GM18951 (cell line): ENCODE measurements at regions not wholly inside any gene's neighbourhood (a gene's known extent, or its start where the extent isn't known, plus 50 kb on each side); places are given as distances from the start of the nearest gene placed in this dataset.
"Not testable (repeated sequence)": the region's sequence is repeated elsewhere in the genome, so short reads cannot be mapped to it uniquely, and the experiment has no call there.

Source experiments
- POLR2A ChIP-seq: IDR thresholded peaks from 4 replicates; pipeline ENCODE4 v1.6.1; 2011; ENCODE audit warnings: mild to moderate bottlenecking; ENCODE audit not compliant: insufficient read length, insufficient read depth; ENCODE audit errors: extremely low read depth
- in situ Hi-C: fragments of 300-500 bp; cut with MboI; formaldehyde crosslinking; loops from one replicate; pipeline ENCODE4 v1.12.0; 2022; ENCODE audit warnings: low sequenced_read_pairs, mixed read lengths, inconsistent platforms; ENCODE audit not compliant: unreplicated experiment

DNA sequence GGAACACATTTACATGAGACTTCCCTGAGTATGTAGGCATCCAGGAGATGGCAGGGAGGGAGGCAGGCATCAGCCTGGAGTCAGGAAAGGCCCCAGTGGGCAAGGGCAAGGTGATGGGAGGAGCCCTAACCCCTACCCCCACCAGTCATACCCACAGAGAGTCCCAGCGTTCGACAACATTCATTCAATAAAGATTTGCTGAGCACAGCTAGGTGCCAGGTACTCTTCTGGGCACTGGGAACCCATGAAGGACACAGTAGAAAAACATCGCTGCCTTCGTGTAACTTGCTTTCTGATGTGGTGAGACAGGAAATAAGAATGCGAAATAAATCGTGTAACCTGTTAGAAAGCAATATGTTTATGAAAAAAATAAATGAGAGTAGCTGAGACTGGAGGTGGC lies 77.3 kb upstream of the GADD45A start:
- in situ Hi-C loops, result no loop called here
- TF ChIP-seq POLR2A, result no peak

DNA sequence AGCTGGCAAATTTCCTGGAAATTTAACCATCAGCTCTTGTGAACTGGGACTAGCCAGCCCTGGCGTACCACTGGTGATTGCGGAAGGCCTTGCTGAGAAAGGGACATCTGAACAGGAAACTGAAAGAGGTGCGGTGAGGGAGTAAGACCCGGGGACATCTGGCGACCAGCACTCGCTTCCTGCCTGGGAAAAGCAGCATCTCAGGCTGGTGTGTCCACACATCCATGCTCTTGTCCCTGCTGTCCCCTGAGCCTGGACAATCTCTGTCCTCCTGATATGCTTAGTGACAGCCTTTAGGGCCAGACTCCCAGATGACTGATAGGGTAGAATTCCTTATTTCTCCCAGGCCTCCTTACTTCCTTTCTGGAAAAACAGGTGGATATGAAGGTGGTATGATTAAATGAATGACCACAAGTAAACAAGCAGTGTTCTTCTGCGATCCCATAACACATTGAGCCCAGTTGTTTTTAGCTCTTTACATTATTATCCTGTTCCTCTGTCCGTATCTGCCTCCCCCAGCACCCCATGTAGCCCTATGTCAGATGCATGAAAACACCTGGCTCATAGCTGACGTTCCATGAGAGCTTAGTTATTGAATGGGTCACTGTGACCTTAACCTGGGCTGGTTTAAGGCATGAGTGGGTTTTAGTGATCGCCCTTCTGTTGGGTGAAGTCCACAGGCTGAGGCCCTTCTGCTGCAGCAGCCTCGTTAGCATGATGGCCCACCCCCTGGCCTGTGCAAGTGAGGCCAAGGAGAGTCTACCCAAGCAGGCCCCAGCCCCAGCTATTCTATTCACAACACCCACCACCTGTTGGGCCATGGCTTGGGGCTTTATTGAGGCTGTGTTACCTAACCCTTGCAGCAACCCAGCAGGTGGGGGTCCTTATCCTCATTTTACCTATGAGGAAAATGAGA lies 76.1 kb upstream of the GADD45A start:
- no peak for TF ChIP-seq POLR2A
- in situ Hi-C loops, result no loop called here

DNA sequence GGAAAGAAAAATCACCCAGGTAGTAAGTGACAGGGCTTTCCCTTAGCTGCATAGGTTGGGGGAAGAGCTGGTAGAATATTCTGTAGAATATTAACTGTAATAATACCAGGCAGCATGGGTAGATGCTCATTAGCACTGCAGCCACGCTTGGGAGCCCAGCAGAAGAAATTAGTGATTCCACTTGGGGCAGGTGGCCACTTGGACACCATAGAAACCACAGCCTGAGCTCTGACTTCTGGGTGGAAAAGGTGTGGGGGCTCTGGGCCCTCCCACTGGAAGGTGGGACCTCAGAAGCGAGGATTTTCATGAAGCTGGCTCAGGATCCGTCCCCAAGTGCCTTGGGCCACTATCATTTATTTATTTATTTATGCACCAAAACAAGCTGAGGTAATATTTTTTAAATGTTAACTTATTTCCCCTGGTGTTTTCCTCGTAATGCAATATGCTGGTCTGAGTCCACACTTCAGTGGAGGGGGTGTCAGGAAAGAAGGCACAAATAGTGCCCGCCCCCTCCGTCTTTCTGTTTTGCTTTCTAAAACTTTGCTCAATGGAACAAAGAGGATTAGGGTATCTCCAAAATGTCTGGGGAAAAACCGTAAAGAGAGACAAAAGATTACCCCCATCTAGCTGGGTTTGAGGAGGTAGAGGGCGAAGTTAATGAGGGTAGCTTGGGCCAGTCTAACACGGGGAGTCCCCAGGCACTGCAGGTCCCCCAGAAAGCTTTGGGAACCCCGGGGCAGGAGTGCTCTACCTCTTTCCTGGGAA lies 75.2 kb upstream of the GADD45A start:
- in situ Hi-C loops, result no loop called here
- no peak for TF ChIP-seq POLR2A

DNA sequence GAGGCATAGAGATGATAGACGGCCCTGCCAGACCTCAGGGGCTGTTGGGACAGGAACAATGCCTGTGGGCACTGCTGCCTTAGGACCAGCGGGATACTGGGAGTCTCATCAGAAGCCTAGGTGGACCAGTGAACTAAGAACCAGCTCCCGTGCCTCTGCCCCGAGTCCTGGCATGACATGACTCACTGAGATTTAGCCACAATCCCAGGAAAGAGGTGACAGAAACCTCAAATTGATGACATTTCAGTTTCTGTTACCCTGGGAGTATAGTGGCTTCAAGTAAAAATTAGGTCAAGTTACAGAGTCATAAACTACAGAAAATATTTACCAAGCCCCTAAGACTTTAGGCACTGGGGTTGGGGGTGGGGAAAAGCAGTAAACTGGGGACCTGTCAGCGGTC lies 74.6 kb upstream of the GADD45A start:
- in situ Hi-C loops, result no loop called here
- TF ChIP-seq POLR2A, result no peak

DNA sequence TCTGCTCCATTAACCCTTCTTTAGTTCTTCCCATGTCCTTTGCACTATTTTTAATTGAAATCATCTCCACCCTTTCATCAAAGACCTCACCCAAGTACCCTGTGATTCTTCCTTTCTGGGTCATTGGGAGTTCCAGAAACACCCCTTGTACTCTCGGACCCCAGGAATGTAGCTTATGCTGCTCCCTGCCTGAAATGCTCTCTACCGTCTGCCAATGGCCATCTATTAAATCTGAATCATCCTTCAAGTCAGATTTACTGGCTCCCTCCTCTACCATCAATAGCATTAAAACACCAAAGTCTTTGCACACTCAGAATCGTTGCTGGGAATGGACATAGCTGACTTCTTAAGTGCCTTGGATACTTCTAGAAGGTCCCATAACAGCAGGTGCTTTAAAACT lies 73.2 kb upstream of the GADD45A start:
- TF ChIP-seq POLR2A, result no peak
- in situ Hi-C loops, result no loop called here

DNA sequence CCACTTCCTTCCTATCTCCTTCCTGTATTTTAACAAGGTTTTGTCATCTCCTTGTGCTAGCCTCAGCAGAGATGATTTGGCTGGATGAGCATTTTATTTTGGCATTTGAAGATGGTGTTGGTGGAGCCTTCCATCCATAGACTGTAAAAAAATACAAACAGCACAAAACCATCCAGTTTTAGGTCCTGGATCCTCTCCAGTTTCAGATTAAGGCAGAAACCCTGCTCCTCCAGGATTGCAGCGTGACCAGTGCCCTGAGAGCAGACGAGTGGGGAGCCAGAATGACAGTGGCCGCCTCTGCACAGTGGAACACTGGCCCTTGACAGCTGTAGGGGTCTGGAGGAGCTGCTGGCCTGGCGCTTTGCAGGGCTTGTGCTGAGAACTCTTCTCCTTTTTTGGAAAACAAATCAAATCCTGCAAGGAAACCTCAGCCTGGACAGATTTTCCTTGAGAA lies 72.2 kb upstream of the GADD45A start:
- in situ Hi-C loops, result no loop called here
- TF ChIP-seq POLR2A, result no peak

DNA sequence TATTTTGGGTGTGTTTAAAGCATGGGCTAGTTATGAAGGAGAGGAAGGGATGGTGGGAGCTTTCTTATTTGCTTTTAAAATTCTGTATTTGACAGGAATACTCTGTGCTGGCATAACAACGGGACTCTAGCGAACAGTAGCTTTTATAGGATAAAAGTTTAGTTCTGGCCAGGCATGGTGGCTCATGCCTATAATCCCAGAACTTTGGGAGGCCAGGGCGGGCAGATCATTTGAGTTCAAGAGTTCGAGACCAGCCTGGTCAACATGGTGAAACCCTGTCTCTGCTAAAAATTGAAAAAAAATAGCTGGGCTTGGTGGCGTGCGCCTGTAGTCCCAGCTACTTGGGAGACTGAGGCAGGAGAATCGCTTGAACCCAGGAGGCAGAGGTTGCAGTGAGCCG lies 71.5 kb upstream of the GADD45A start:
- in situ Hi-C loops, result not testable (repeated sequence)

DNA sequence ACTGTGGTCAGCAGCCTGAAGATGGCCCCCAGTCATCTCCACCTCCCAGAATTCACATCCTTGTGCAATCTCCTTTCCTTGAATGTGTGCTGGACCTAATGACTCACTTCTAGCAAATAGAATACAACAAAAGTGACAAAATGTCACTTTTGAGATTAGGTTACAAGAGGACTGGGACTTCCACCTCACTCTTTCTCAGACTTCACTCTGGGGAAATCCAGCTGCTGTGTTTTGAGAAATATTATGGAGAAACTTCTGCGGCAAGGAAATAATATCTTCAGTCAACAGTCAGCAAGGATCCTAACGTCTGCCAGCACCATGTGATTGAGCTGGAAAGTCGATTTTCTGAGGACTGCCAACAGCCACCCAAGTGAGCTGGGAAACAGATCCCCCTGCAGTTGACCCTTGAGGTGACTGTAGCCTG lies 70.5 kb upstream of the GADD45A start:
- in situ Hi-C loops, result no loop called here
- TF ChIP-seq POLR2A, result no peak

DNA sequence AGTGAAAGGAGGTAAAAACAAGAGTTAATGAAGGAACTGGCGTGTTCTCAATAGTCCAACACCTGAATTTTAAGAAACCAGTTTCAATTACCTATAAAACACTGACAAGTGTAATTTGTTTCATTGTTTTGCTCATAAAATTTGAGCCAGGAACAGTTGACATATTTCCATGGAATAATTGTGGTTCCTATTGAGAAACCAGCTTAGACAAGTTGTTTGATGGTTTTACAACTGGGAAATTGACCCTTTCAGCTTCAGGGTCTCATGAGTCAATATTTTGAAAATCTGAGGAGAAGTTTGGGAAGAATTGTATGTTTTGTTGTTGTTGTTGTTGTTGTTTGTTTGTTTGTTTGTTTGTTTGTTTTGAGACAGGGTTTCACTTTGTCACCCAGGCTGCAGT lies 69.1 kb upstream of the GADD45A start:
- TF ChIP-seq POLR2A, result no peak
- in situ Hi-C loops, result no loop called here

DNA sequence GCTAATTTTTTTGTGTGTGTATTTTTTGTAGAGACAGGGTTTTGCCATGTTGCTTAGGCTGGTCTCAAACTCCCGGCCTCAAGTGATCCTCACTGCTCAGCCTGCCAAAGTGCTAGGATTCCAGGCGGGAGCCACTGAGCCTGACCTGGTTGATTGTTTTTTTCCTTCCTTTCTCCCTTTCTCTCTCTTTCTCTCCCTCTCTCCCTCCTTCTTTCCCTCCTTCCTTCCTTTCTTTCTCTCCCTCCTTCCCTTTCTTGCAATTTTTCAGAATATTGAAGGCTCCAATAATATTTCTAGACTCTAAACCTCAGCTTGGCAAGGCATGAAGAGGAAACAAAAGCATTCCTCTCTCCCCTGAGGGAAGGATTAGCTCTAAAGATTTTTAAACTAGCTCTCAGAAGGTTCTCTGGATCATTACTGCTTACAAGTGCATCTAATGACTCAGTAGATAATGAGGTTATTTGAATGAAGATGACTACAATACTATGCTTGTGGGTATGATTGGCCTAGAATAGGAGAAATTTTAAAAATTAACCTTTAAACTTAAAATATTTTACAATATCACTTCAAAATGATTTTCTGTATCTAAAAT lies 68.5 kb upstream of the GADD45A start:
- in situ Hi-C loops, result no loop called here
- TF ChIP-seq POLR2A, result no peak

DNA sequence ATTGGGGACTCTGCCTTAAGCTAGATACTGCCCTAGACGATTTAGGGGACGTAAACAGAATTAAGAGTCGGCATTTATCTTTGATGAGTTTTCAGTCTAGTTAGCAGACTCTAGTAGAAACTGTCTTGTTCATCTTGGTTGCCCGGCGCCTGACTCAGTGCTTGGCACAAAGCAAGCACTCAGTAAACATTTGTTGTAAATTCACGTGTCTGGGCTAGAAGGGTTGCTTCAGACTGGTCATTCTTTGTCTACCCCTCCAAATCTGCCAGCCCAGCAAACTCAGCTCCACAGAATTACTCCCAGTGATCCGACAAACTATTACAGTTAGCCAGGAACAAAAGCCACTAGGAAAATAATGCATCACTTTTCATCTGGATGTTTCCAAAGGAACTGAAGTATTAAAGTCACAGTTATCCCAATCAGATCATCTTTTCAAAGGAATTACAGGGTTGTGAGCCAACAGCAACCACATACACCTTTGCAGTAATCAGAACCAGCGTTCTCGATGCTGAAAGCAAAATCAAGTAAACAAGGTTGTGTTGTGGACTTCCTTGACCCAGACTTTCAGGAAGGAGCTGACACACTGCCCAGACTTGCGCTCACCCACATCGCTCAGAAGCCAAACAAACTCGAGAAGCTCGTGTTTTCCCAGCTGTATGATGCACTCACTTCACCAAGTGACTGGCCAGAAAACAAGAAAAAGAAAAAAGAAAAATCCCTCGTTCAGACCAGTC lies 66.5 kb upstream of the GADD45A start:
- in situ Hi-C loops, result no loop called here

DNA sequence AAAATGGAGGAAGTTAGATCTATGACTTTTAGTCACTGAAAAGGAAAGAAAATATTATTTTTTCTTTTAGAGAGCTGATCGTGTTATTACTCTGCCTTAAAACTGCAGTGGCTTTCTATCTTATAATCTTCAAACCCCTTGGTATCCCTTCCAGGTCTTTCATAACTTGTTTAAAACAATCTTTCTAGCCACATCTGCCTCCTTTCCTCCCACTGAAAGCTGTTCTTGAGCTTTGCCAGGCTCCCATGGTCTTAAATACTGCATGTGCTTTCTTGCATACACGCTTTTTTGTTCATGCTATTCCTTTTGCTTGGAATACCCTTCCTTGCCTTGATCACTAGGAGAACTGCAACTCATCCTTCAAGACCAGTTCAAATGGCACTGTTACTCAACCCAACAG lies 65.9 kb upstream of the GADD45A start:
- TF ChIP-seq POLR2A, result no peak
- in situ Hi-C loops, result no loop called here

More for the DNA sequence above, 66.5 kb upstream of the GADD45A start:
- no peak for TF ChIP-seq POLR2A

DNA sequence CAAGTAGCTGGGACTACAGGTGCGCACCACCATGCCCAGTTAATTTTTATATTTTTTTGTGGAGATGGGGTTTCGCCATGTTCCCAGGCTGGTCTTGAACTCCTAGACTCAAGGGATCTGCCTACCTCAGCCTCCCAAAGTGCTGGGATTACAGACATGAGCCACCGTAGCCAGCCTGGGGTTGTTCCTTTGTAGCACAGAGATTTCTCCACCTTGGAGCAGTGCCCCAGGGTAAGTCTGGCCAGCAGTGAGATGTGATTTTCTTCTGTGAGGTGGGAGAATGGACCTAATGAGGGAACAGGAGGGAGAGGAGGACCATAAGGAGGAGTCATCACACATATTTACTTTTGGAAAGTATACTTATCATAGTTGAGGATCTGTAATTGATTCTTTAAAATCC lies 61.1 kb upstream of the GADD45A start:
- no peak for TF ChIP-seq POLR2A
- in situ Hi-C loops, result no loop called here

DNA sequence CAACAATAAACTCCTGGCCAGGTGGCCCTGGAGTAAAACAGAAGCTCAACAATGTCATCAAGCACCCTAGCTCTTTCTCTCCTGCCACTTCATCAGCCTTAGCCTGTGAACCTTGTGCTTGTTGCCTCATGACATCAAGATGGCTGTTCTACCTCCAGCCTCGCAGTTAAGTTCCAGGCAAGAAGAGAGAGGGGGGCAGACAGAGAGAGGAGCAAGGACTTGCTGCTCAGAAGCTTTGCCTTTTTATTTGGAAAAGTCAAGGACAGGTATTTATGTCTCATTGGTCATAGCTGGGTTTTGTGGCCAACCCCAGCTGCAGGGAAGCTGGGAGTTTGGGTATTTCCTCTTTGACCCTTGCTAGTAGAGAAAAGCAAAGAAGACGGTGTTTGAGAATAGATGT lies 60.3 kb upstream of the GADD45A start:
- no peak for TF ChIP-seq POLR2A
- in situ Hi-C loops, result no loop called here
